GM12874 (cell line): ENCODE measurements at regions not wholly inside any gene's neighbourhood (a gene's known extent, or its start where the extent isn't known, plus 50 kb on each side); places are given as distances from the start of the nearest gene placed in this dataset.

Source experiments
- TF ChIP-seq, protein P1 (sequence below): IDR thresholded peaks from 2 replicates; pipeline ENCODE4 v1.5.1; 2011; ENCODE audit warnings: low read depth, mild to moderate bottlenecking, control low read depth, low read length, moderate library complexity; ENCODE audit not compliant: insufficient read depth

DNA sequence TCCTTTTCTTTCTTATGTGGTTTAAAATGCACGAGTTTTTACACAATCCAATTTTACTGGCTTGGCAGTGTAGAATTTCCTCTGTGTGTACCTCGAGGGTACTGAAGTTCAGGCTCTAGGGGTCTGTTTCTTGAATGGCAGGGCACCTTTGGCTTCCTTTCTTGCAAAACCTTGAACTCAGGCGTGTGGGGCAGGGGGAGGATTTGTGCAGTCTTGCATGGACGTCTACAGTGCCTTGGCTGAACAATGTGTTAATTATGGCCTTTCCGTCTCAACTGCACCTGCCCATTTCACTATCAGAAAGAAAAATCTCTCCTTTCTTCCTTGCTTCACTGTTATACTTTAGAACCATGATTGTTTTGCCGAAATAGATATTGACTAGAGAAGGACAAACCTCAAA, 570.9 kb downstream of the INHBA start:
- TF ChIP-seq, protein P1, sequence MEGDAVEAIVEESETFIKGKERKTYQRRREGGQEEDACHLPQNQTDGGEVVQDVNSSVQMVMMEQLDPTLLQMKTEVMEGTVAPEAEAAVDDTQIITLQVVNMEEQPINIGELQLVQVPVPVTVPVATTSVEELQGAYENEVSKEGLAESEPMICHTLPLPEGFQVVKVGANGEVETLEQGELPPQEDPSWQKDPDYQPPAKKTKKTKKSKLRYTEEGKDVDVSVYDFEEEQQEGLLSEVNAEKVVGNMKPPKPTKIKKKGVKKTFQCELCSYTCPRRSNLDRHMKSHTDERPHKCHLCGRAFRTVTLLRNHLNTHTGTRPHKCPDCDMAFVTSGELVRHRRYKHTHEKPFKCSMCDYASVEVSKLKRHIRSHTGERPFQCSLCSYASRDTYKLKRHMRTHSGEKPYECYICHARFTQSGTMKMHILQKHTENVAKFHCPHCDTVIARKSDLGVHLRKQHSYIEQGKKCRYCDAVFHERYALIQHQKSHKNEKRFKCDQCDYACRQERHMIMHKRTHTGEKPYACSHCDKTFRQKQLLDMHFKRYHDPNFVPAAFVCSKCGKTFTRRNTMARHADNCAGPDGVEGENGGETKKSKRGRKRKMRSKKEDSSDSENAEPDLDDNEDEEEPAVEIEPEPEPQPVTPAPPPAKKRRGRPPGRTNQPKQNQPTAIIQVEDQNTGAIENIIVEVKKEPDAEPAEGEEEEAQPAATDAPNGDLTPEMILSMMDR: no peak

DNA sequence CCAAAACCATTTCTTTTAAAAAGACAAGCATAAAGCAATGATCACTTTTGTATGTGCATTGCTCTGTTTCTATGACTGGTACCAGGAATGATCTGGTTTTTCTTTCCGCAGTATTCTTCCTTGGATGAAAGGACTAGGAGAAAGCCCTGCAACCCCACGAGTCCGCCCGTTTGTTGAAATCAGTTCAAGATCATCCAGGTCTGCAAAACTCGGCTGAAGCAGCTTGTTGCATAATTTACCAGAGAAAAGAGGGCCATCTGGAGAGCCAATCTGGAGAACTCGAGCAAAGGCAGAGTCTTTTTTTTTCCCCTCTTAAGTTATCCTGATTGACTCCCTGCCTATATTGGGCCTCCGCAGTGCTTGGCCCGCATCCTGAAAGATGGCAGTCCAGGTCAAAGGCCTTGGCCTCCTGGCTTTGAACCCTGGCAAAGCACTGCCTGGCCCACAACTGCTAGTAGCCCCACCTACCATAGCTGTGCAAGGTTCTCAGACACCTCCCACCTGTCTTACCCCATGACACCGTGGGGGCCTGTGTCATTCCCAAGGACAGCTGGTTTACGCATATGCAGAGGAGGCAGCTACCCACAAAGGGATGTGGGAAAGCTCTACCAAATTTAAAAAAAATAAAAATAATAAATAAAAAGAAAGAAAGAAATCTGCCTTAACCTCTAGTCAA, 572.2 kb downstream of the INHBA start:
- TF ChIP-seq, protein P1: no peak

DNA sequence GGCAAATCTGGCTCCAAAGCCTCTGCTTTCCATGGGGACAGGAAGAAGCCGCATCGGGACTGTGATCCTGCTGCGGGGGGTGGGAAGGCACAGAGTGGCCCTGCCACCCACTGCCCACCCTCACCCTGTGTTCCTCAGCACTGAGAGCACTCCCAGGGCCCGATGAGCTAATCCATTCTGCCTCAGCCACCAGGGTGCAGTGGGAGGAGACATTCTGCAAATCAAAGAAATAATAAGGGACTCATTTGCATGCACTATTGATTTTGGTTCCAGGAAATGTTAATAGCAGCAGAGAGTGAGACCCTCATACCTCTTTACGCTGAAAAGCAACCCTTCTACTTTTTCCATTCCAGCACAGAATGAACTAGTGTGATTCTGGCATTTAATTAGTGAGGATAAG, 572.8 kb downstream of the INHBA start:
- TF ChIP-seq, protein P1: no peak

DNA sequence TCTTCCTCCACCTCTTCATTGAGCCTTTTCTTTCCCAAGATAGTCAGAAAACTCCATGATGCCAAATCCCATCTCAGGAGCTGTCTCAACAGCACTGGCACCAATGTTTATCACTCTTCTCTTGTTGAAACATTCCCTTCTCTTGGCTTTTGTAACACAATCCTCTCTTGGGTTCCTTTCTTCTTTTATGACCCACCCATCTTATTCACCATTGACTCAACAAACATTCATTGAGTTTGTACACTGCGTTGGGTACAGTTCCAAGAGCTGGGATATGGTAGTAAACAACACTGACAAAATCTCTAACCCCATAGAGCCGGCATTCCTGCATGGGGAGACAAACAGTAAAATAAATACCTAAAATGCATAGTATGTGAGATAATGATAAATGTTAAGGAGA, 577.5 kb downstream of the INHBA start:
- TF ChIP-seq, protein P1: no peak

DNA sequence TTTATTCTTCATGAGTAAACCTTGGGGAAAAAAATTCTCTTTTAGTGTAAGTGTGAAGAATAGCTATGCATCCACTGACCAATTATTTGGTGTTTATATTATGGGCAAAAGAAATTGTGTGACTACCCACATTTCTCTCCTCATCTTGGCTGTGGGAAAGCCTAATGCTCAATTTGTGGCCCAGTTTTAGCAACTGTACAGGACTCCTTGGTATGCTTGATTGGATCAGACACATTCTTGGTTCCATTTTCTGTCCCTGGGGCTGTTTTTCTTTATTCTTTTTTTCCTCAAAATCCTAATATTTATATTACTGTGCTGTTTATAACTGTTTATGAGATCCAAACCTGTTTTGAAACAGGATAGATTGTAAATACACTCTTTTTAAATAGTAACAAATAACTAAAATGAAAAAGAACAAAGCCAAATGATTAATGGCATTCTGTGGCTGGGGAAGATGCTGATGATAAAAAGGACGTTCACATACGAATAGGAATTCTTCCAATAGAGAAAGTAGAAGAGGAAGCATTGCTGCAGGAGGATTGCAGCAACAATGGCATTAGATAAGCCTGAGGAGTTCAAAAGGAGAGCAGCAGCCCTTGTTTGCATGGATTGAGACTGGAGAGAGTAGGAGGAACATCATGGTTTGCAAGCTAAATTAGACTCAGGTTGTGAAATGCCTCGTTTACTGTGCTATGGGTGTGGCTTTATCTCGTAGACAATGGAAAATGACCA, 580.5 kb downstream of the INHBA start:
- TF ChIP-seq, protein P1: no peak

DNA sequence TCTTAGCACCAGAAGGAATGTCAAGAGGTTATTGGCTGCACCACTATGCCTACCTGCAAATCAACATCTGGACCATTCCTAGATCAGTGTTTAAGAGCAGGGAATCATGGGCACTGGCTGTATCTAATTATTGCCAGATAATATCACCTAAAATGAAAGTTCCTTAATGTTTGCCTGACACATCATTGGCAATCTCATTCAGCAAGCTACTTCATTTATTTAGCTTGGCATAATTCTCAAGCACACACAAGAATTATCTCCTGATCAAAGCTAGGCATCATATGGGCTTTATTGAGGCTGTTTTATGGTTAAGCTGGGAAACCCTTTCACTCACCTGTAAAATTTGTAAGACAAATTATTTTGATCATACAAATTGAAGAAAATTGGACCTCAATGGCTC, 581.7 kb downstream of the INHBA start:
- TF ChIP-seq, protein P1: no peak

DNA sequence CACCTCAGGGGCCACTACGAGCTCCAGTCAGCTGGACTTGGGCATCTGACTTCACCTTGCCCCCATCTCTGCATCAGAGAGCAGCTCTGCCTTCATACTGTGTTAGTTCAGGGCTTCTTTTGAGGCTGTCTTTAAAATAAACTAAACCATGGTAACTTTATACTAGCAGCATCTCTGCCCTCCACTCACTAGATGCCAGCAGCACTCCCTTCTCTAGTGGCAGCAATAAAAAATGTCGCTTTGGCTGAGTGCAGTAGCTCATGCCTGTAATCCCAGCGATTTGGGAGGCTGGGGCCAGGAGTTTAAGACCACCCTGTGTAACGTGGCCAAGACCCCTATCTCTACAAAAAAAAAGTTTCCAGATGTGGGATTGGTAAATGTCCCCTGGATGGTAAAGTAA, 584.4 kb downstream of the INHBA start:
- TF ChIP-seq, protein P1: no peak
